HG03469 (cell line): ENCODE measurements at regions not wholly inside any gene's neighbourhood (a gene's known extent, or its start where the extent isn't known, plus 50 kb on each side); places are given as distances from the start of the nearest gene placed in this dataset.
"Not testable (repeated sequence)": the region's sequence is repeated elsewhere in the genome, so short reads cannot be mapped to it uniquely, and the experiment has no call there.

Experiments used
- ATAC-seq: cut with Tn5 transposase; IDR thresholded peaks from one replicate; pipeline ENCODE4 v1.9.1; 2021; ENCODE audit warnings: mild to moderate bottlenecking, moderate library complexity, moderate number of reproducible peaks; ENCODE audit not compliant: unreplicated experiment

DNA sequence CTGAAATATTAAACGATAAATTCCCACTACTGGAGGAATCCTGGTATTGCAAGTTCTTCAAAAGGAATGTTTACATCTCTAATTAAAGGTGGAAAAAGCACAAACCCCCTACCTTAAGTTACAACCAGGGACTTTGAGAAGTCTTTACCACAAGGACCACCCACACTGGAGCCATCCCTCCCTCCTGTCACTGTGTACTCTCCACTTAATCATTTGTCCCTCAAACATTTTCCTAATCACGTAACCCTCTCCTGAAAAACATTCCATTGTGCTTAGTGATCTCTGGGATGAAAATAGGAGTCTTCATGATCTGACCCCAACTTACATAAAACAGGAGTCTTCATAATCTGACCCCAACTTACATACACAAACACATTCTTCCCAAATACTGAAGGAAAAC, 85.7 kb downstream of the SUCLG1 start:
- no peak for ATAC-seq

GRCh38 chr2:84362541-84362940, 96.5 kb downstream of the SUCLG1 start:
- no peak for ATAC-seq

GRCh38 chr2:84338069-84338468, 121.0 kb downstream of the SUCLG1 start:
- ATAC-seq, result no peak

GRCh38 chr2:84327645-84328249, 131.3 kb downstream of the SUCLG1 start:
- ATAC-seq, result no peak

GRCh38 chr2:84326831-84327432, 132.1 kb downstream of the SUCLG1 start:
- ATAC-seq, result no peak

- no peak for ATAC-seq
Measured at GRCh38 chr2:84323890-84324289, 135.2 kb downstream of the SUCLG1 start.

DNA sequence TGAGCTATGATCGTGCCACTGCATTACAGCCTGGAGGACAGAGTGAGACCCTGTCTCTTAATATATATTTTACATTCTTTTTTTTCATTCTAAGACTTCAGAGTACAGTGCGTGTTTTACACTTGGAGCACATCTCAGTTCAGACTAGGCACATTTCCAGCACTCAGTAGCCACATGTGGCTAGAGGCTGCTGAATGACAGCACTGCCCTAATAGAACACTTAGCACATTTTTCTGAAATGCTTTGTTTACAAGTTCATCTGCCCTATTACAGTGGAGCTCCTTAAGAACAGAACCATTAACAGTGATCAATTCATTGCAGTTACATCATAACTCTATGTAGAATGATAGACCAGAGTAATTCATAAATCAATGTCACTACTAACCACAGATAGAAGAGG, 138.1 kb downstream of the SUCLG1 start:
- ATAC-seq, result no peak

- no peak for ATAC-seq
Measured at GRCh38 chr2:84319581-84319980, 139.5 kb downstream of the SUCLG1 start.

DNA sequence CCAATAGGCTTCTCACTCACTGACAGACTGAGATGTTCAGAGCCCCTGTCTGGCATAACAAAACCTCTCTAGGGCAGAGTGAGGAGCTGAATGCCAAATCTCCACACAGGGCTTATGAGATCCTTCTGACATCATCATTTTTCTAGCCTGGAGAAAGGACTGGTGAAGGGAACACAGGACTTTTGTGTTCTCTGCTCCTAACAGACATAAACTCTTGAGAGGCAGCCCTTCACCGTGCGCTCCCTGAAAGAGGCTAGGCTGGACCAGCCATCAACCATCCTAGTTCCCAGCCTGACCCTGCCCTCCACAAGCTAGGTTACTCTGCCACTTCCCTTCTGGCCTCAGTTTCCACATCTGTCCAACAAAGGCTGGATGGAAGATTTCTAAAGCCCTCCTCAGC, 141.9 kb downstream of the SUCLG1 start:
- no peak for ATAC-seq

GRCh38 chr2:84314901-84315330, 144.2 kb downstream of the SUCLG1 start:
- ATAC-seq, result peak; percentile 99

DNA sequence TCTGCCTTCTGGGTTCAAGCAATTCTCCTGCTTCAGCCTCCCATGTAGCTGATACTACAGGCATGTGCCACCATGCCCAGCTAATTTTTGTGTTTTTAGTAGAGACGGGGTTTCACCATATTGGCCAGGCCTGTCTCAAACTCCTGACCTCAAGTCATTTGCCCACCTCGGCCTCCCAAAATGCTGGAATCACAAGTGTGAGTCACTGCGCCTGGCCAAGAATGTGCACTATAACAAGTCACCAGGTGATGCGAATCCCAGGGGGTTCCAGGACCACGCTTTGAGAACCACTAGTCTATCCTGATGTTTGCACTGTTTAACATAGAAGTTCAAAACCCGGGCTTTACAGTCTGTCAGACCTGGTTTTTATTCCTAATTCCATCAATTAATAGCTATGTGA, 144.8 kb downstream of the SUCLG1 start:
- ATAC-seq, result no peak

GRCh38 chr2:84309281-84309680, 149.8 kb downstream of the SUCLG1 start:
- ATAC-seq, result no peak

- ATAC-seq, result no peak
Measured at GRCh38 chr2:84306361-84306760, 152.7 kb downstream of the SUCLG1 start.

GRCh38 chr2:84302513-84303412, 156.3 kb downstream of the SUCLG1 start:
- ATAC-seq, result peak; percentile 94

DNA sequence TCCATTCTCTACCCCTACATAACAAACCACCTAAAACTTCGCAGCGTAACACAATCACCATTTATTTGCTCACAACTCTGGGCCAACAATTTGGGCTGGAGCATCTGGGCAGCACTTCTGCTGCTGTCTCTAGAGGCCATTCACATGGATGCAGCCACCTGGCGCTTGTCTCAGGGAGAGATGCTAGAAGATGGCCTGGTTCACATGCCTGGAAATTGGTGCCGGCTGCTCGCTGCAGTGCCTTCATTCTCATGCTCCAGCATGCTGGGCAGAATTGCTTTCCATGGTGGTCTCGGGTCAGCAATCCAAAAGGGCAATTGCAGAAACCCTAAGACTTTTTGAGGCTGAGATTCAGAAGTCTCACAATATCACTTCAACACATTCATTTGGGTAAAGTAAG, 157.4 kb downstream of the SUCLG1 start:
- no peak for ATAC-seq

- ATAC-seq, result no peak
Measured at GRCh38 chr2:84300696-84301029, 158.4 kb downstream of the SUCLG1 start.

DNA sequence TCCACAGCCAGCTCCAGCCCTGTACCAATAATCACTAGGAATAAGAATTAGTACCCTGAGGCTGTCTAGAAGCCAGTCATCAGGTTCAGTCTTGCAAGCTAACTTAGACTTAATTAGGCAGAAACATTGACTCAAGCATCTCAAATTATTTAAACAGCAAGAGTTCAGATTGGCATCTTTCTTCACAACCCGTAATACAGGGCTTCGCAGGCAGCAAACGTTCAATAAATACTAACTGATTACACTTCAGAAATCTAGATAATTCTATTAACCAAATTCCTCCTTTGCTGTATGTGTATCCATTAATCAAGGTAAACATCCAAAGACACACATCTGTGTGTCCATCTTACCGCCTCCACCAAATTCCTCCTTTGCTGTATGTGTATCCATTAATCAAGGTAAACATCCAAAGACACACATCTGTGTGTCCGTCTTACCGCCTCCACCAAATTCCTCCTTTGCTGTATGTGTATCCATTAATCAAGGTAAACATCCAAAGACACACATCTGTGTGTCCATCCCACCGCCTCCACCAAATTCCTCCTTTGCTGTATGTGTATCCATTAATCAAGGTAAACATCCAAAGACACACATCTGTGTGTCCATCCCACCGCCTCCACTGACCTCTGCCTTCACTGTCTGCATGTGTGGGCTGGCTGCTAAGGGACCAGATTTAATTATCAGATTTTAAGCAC, 158.9 kb downstream of the SUCLG1 start:
- not testable (repeated sequence) for ATAC-seq

DNA sequence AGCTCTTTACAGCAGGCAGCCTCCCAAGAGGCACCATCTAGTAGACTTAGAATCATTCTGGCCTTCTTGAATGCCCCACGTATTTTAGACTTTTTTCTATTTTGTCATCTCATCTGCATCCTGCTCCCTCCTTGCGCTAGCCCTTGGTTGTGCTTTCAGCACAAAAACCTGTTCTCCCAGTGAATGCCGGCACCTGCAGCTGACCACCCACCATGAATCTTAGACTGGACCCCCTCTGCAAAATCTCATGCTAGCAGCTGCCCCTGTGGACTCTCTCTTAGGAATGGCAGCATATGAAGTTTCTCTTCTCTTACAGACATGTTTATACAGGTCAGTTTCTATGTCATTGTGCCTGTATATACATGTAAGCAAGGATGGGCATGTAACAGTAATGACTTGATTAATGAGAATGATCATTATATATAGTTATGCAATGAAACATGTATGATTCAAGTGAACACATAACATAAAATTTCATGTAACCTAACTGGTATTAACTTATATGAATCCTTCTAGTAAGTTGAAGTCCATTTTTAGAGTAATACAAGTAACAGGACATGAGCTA, 159.8 kb downstream of the SUCLG1 start:
- no peak for ATAC-seq

GRCh38 chr2:84297155-84297554, 161.9 kb downstream of the SUCLG1 start:
- no peak for ATAC-seq

GRCh38 chr2:84293791-84294380, 165.2 kb downstream of the SUCLG1 start:
- ATAC-seq, result no peak

DNA sequence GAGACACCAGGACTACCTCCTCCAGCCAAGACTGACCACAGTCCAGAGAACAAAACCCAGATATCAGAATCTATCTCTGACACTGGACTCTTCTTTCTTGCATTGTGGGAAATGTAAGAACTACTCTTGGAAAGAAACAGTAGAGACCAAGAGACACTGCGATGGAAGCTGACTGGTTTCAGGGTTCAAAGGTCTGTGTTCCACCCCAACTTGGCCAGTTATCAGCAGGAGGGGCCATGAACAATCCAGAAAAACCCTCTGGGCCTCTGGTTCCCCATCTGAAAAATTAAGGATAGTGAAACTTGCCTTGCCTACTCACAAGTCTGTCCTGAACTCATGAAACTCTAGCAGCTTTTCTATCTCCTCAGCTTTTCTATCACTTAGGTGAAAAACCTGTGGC, 166.5 kb downstream of the SUCLG1 start:
- ATAC-seq, result no peak
